HG03103 (cell line): ENCODE measurements at regions not wholly inside any gene's neighbourhood (a gene's known extent, or its start where the extent isn't known, plus 50 kb on each side); places are given as distances from the start of the nearest gene placed in this dataset.

Experiments
- ATAC-seq: cut with Tn5 transposase; IDR thresholded peaks from one replicate; pipeline ENCODE4 v1.9.1; 2021; ENCODE audit warnings: low read depth; ENCODE audit not compliant: unreplicated experiment

- ATAC-seq, result no peak
Measured at GRCh38 chr2:53452400-53452799, 315.2 kb upstream of the CHAC2 start.

- no peak for ATAC-seq
Measured at GRCh38 chr2:53450923-53451322, 316.7 kb upstream of the CHAC2 start.

GRCh38 chr2:53448591-53448990 is 319.0 kb upstream of the CHAC2 start:
- no peak for ATAC-seq

- ATAC-seq, result no peak
Measured at GRCh38 chr2:53448086-53448485, 319.5 kb upstream of the CHAC2 start.

- ATAC-seq, result peak; percentile 45
Measured at GRCh38 chr2:53445383-53446070, 322.1 kb upstream of the CHAC2 start.

- ATAC-seq, result no peak
Measured at GRCh38 chr2:53442783-53443182, 324.8 kb upstream of the CHAC2 start.

- no peak for ATAC-seq
Measured at GRCh38 chr2:53442093-53442492, 325.5 kb upstream of the CHAC2 start.

- no peak for ATAC-seq
Measured at GRCh38 chr2:53438692-53439091, 328.9 kb upstream of the CHAC2 start.

- ATAC-seq, result no peak
Measured at GRCh38 chr2:53438100-53438499, 329.5 kb upstream of the CHAC2 start.

GRCh38 chr2:53437371-53437770 is 330.2 kb upstream of the CHAC2 start:
- no peak for ATAC-seq

- ATAC-seq, result no peak
Measured at GRCh38 chr2:53436882-53437281, 330.7 kb upstream of the CHAC2 start.

GRCh38 chr2:53435610-53436009 is 332.0 kb upstream of the CHAC2 start:
- ATAC-seq, result no peak

GRCh38 chr2:53434466-53434865 is 333.1 kb upstream of the CHAC2 start:
- ATAC-seq, result no peak

- ATAC-seq, result no peak
Measured at GRCh38 chr2:53432936-53433335, 334.7 kb upstream of the CHAC2 start.

GRCh38 chr2:53429901-53430300 is 337.7 kb upstream of the CHAC2 start:
- no peak for ATAC-seq

- no peak for ATAC-seq
Measured at GRCh38 chr2:53424902-53425301, 342.7 kb upstream of the CHAC2 start.

- no peak for ATAC-seq
Measured at GRCh38 chr2:53423465-53423864, 344.1 kb upstream of the CHAC2 start.

GRCh38 chr2:53422979-53423378 is 344.6 kb upstream of the CHAC2 start:
- ATAC-seq, result peak; percentile 88

- ATAC-seq, result no peak
Measured at GRCh38 chr2:53417385-53417784, 350.2 kb upstream of the CHAC2 start.

GRCh38 chr2:53407363-53408080 is 360.1 kb upstream of the CHAC2 start:
- ATAC-seq, result no peak

GRCh38 chr2:53403792-53404413 is 363.7 kb upstream of the CHAC2 start:
- ATAC-seq, result peak; percentile 68

GRCh38 chr2:53397085-53397484 is 370.5 kb upstream of the CHAC2 start:
- no peak for ATAC-seq
